ENCODE measurements at regions not wholly inside any gene's neighbourhood (a gene's known extent, or its start where the extent isn't known, plus 50 kb on each side); places are given as distances from the start of the nearest gene placed in this dataset.

DNA sequence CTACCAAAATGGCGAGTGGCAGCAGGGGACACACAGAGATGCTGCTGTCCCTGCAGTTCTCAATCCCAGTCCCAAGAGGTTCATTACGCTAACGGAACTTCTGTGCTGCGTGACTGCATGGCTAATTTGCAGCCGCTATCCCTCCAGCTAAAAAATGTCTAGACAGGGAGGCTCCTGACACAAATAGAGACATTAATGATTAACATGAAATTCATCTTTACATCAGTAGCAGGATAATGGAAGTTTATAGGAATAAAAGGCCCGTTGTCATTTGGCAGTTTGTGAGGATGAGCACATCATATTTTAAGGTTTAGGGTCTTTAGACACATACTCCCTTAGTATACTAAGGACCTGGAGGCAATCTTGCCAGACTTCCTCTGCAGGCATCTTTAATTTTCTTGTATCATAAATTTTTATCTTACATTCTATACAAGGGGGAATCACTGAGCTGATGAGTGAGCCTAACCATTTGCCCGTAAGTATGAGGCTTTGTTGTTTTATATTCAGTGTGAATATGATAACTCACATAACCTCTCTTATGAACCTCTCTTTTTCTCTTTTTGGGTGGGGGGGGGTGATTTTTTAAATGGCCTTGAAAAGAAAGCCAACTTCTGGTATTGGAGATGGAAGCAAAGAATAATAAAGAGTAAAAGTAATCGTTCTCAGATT lies 99.8 kb upstream of the OR9G4 start:
- Mint-ChIP-seq H3K4me3 (no peak overlapping the region), H3K27me3 (ENCODE audit: insufficient read depth, low read depth, poor library complexity) (no peaks in the 10 kb centered on the region), H3K9me3 (peaks cover 44% of the 10 kb centered on the region), H3K4me1 (no peaks in the 10 kb centered on the region), H3K27ac (no peak overlapping the region), H3K36me3 (ENCODE audit: low read depth) (peaks cover 7% of the 10 kb centered on the region; the same call in 2 of the 3 replicates)
- H4K20me1 ChIP-seq (replicated peaks; ENCODE audit: insufficient read depth), result no peaks in the 10 kb centered on the region
- no peaks in the 10 kb centered on the region for H3K79me2 ChIP-seq (replicated peaks; ENCODE audit: insufficient read depth)
- no peaks in the 10 kb centered on the region for H3K27me3 ChIP-seq (ENCODE audit: insufficient read depth)
- H3K4me2 ChIP-seq, result no peak overlapping the region
- no peaks in the 10 kb centered on the region for H3K36me3 ChIP-seq (ENCODE audit: insufficient read depth)
- ATAC-seq (no peak), DNase-seq (ENCODE audit: low spot score) (no peak)
- H3K4me1 ChIP-seq (ENCODE audit: insufficient read depth), result no peaks in the 10 kb centered on the region
- no peak overlapping the region for H3K27ac ChIP-seq (ENCODE audit: low read depth)
- H3K9me2 ChIP-seq (ENCODE audit: insufficient read depth), result no peaks in the 10 kb centered on the region; the same call in 1 of the 2 replicates
- no peak overlapping the region for H2AFZ ChIP-seq
- no peak overlapping the region for H3K4me3 ChIP-seq
- no peaks in the 10 kb centered on the region for H3F3A ChIP-seq (replicated peaks; ENCODE audit: low read depth)
- TF ChIP-seq ZNF114 (CRISPR knock-in tag; IDR thresholded peaks at IDR 0.05) (no peak), EZH2phosphoT487 (IDR thresholded peaks at IDR 0.05; ENCODE audit: unreplicated experiment) (no peak)
- TF ChIP-seq, protein P1, sequence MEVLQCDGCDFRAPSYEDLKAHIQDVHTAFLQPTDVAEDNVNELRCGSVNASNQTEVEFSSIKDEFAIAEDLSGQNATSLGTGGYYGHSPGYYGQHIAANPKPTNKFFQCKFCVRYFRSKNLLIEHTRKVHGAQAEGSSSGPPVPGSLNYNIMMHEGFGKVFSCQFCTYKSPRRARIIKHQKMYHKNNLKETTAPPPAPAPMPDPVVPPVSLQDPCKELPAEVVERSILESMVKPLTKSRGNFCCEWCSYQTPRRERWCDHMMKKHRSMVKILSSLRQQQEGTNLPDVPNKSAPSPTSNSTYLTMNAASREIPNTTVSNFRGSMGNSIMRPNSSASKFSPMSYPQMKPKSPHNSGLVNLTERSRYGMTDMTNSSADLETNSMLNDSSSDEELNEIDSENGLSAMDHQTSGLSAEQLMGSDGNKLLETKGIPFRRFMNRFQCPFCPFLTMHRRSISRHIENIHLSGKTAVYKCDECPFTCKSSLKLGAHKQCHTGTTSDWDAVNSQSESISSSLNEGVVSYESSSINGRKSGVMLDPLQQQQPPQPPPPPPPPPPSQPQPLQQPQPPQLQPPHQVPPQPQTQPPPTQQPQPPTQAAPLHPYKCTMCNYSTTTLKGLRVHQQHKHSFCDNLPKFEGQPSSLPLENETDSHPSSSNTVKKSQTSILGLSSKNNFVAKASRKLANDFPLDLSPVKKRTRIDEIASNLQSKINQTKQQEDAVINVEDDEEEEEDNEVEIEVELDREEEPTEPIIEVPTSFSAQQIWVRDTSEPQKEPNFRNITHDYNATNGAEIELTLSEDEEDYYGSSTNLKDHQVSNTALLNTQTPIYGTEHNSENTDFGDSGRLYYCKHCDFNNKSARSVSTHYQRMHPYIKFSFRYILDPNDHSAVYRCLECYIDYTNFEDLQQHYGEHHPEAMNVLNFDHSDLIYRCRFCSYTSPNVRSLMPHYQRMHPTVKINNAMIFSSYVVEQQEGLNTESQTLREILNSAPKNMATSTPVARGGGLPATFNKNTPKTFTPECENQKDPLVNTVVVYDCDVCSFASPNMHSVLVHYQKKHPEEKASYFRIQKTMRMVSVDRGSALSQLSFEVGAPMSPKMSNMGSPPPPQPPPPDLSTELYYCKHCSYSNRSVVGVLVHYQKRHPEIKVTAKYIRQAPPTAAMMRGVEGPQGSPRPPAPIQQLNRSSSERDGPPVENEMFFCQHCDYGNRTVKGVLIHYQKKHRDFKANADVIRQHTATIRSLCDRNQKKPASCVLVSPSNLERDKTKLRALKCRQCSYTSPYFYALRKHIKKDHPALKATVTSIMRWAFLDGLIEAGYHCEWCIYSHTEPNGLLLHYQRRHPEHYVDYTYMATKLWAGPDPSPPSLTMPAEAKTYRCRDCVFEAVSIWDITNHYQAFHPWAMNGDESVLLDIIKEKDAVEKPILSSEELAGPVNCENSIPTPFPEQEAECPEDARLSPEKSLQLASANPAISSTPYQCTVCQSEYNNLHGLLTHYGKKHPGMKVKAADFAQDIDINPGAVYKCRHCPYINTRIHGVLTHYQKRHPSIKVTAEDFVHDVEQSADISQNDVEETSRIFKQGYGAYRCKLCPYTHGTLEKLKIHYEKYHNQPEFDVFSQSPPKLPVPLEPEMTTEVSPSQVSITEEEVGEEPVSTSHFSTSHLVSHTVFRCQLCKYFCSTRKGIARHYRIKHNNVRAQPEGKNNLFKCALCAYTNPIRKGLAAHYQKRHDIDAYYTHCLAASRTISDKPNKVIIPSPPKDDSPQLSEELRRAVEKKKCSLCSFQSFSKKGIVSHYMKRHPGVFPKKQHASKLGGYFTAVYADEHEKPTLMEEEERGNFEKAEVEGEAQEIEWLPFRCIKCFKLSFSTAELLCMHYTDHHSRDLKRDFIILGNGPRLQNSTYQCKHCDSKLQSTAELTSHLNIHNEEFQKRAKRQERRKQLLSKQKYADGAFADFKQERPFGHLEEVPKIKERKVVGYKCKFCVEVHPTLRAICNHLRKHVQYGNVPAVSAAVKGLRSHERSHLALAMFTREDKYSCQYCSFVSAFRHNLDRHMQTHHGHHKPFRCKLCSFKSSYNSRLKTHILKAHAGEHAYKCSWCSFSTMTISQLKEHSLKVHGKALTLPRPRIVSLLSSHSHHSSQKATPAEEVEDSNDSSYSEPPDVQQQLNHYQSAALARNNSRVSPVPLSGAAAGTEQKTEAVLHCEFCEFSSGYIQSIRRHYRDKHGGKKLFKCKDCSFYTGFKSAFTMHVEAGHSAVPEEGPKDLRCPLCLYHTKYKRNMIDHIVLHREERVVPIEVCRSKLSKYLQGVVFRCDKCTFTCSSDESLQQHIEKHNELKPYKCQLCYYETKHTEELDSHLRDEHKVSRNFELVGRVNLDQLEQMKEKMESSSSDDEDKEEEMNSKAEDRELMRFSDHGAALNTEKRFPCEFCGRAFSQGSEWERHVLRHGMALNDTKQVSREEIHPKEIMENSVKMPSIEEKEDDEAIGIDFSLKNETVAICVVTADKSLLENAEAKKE (CRISPR knock-in tag; IDR thresholded peaks at IDR 0.05), result no peak
- TF ChIP-seq, protein P2, sequence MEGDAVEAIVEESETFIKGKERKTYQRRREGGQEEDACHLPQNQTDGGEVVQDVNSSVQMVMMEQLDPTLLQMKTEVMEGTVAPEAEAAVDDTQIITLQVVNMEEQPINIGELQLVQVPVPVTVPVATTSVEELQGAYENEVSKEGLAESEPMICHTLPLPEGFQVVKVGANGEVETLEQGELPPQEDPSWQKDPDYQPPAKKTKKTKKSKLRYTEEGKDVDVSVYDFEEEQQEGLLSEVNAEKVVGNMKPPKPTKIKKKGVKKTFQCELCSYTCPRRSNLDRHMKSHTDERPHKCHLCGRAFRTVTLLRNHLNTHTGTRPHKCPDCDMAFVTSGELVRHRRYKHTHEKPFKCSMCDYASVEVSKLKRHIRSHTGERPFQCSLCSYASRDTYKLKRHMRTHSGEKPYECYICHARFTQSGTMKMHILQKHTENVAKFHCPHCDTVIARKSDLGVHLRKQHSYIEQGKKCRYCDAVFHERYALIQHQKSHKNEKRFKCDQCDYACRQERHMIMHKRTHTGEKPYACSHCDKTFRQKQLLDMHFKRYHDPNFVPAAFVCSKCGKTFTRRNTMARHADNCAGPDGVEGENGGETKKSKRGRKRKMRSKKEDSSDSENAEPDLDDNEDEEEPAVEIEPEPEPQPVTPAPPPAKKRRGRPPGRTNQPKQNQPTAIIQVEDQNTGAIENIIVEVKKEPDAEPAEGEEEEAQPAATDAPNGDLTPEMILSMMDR (conservative IDR thresholded peaks at IDR 0.05; ENCODE audit: low read depth in 2 of 2), result no peak

All from GM23338 (cell line).